ENCODE measurements at regions not wholly inside any gene's neighbourhood (a gene's known extent, or its start where the extent isn't known, plus 50 kb on each side); places are given as distances from the start of the nearest gene placed in this dataset.

DNA sequence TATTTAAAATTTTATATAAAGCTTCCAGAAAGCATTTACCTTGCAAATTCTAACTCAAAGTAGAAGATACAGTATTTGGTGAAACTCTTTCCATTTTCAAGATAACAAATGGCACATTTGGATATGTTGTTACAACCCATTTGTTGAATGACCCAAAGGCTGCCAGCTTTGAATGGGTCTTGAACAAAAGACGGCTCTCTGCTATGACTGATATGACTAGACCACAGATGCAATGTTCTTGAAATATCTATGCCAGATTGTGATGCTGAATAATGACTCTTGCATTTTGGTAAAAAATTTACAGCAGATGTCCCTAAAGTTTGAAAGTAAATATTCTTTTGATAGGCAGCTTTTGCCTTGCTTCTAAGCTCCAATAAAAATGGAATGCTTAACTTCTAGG, 99.6 kb downstream of the HTR1B start:
- POLR2A ChIA-PET (ENCODE audit: low non-redundant PET): no interaction called here

DNA sequence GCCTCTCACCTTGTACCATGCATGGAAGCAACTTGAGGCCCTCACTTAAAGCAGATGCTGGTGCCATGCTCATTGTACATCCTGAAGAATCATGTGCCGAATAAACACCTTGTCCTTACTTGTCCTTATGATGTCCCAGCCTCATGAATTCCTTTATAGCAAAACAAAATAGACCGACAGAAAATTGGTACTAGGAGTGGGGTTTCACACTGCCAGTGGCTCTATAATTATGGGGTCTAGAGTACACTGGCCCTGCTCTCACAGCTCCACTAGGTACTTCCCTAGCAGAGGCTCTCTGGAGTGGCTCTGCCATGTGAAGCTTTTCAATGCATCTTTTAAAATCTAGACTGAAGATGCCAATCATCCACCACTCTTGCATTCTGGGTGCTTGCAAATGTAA, 101.2 kb downstream of the HTR1B start:
- H3K36me3 ChIP-seq (ENCODE audit: insufficient read depth, low read length, poor library complexity, severe bottlenecking): no peaks in the 10 kb centered on the region
- H3K27me3 ChIP-seq (replicated peaks; ENCODE audit: insufficient read depth, low read depth, low read length, poor library complexity): no peaks in the 10 kb centered on the region
- no peaks in the 10 kb centered on the region for H3K9me3 ChIP-seq (ENCODE audit: low read depth, low read length, poor library complexity, severe bottlenecking)
- ChIA-PET POLR2A (ENCODE audit: low non-redundant PET) (no interaction called here), CTCF (no interaction called here)
- DNase-seq (ENCODE audit: low spot score): no peak
- H3K4me3 ChIP-seq (ENCODE audit: low read depth, low read length, poor library complexity, severe bottlenecking): no peak overlapping the region
- no peak for TF ChIP-seq EZH2 (IDR thresholded peaks at IDR 0.05; ENCODE audit: borderline replicate concordance, low read depth, low read length, poor library complexity, severe bottlenecking)
- TF ChIP-seq, protein P1, sequence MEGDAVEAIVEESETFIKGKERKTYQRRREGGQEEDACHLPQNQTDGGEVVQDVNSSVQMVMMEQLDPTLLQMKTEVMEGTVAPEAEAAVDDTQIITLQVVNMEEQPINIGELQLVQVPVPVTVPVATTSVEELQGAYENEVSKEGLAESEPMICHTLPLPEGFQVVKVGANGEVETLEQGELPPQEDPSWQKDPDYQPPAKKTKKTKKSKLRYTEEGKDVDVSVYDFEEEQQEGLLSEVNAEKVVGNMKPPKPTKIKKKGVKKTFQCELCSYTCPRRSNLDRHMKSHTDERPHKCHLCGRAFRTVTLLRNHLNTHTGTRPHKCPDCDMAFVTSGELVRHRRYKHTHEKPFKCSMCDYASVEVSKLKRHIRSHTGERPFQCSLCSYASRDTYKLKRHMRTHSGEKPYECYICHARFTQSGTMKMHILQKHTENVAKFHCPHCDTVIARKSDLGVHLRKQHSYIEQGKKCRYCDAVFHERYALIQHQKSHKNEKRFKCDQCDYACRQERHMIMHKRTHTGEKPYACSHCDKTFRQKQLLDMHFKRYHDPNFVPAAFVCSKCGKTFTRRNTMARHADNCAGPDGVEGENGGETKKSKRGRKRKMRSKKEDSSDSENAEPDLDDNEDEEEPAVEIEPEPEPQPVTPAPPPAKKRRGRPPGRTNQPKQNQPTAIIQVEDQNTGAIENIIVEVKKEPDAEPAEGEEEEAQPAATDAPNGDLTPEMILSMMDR (conservative IDR thresholded peaks at IDR 0.05; ENCODE audit: low read depth, low read length): no peak
- no peak overlapping the region for H3K27ac ChIP-seq (ENCODE audit: low read depth, low read length, poor library complexity, severe bottlenecking)
- no peaks in the 10 kb centered on the region for H3K4me1 ChIP-seq (ENCODE audit: insufficient read depth, low read length, poor library complexity, severe bottlenecking)
- intact Hi-C loops (cut with micrococcal nuclease; ENCODE audit: unreplicated experiment): no loop called here
- no TSS peak for BruUV-seq (replicated peaks)

More for the DNA sequence above, 99.6 kb downstream of the HTR1B start:
- Histone ChIP-seq H3K27ac (ENCODE audit: low read depth, low read length, poor library complexity, severe bottlenecking) (no peak overlapping the region), H3K9me3 (ENCODE audit: low read depth, low read length, poor library complexity, severe bottlenecking) (no peaks in the 10 kb centered on the region), H3K36me3 (ENCODE audit: insufficient read depth, low read length, poor library complexity, severe bottlenecking) (no peaks in the 10 kb centered on the region), H3K4me3 (ENCODE audit: low read depth, low read length, poor library complexity, severe bottlenecking) (no peak overlapping the region), H3K27me3 (replicated peaks; ENCODE audit: insufficient read depth, low read depth, low read length, poor library complexity) (no peaks in the 10 kb centered on the region), H3K4me1 (ENCODE audit: insufficient read depth, low read length, poor library complexity, severe bottlenecking) (no peaks in the 10 kb centered on the region)
- no TSS peak for BruUV-seq (replicated peaks)
- TF ChIP-seq EZH2 (IDR thresholded peaks at IDR 0.05; ENCODE audit: borderline replicate concordance, low read depth, low read length, poor library complexity, severe bottlenecking): no peak
- TF ChIP-seq, protein P1 (conservative IDR thresholded peaks at IDR 0.05; ENCODE audit: low read depth, low read length): no peak
- intact Hi-C loops (cut with micrococcal nuclease; ENCODE audit: unreplicated experiment): no loop called here
- no peak for DNase-seq (ENCODE audit: low spot score)
- CTCF ChIA-PET: no interaction called here

DNA sequence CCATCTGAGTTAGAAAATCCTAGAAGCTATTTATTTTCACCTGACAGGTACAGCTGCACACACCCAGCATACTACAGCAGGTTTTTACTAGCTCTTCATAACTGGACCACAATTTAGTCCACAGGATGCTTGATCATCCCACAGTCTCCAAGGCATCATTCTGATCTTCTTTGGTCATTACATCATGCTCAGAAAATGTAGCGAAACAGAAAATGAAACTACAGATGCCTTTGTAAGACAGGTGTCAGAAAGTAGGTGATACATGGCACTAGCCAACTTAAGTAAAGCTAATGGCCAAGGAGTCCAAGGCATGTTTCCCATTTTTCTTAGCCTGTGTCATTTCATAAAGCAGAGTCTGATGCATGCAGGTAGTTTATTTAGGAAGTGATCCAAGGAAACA, 102.3 kb downstream of the HTR1B start:
- Histone ChIP-seq H3K4me1 (ENCODE audit: insufficient read depth, low read length, poor library complexity, severe bottlenecking) (no peaks in the 10 kb centered on the region), H3K36me3 (ENCODE audit: insufficient read depth, low read length, poor library complexity, severe bottlenecking) (no peaks in the 10 kb centered on the region), H3K9me3 (ENCODE audit: low read depth, low read length, poor library complexity, severe bottlenecking) (no peaks in the 10 kb centered on the region), H3K4me3 (ENCODE audit: low read depth, low read length, poor library complexity, severe bottlenecking) (no peak overlapping the region), H3K27ac (ENCODE audit: low read depth, low read length, poor library complexity, severe bottlenecking) (no peak overlapping the region), H3K27me3 (replicated peaks; ENCODE audit: insufficient read depth, low read depth, low read length, poor library complexity) (no peaks in the 10 kb centered on the region)
- ChIA-PET CTCF (no interaction called here), POLR2A (ENCODE audit: low non-redundant PET) (no interaction called here)
- BruUV-seq (replicated peaks): no TSS peak
- DNase-seq (ENCODE audit: low spot score): no peak
- intact Hi-C loops (cut with micrococcal nuclease; ENCODE audit: unreplicated experiment): no loop called here
- TF ChIP-seq, protein P1 (conservative IDR thresholded peaks at IDR 0.05; ENCODE audit: low read depth, low read length): no peak
- no peak for TF ChIP-seq EZH2 (IDR thresholded peaks at IDR 0.05; ENCODE audit: borderline replicate concordance, low read depth, low read length, poor library complexity, severe bottlenecking)

Data from A673 (cell line).